Activated CD4-positive, alpha-beta T cell treated with anti-CD3 and anti-CD28 coated beads, Interleukin-2, Interleukin-4, amounts not matched to agents 100 ng/mL and 50 ng/mL, durations not matched to agents 16 hours and 8 hours (primary cell): ENCODE measurements at regions not wholly inside any gene's neighbourhood (a gene's known extent, or its start where the extent isn't known, plus 50 kb on each side); places are given as distances from the start of the nearest gene placed in this dataset.

Source experiments
- DNase-seq: peaks from one replicate; pipeline ENCODE4 v3.0.0-alpha.2; 2020; ENCODE audit warnings: low spot score

- DNase-seq, result no peak
Measured at GRCh38 chr12:127414186-127414585, 852.8 kb upstream of the TMEM132C start.

GRCh38 chr12:127414636-127415035 is 852.3 kb upstream of the TMEM132C start:
- DNase-seq, result no peak

- DNase-seq, result no peak
Measured at GRCh38 chr12:127416796-127417195, 850.2 kb upstream of the TMEM132C start.

GRCh38 chr12:127419111-127419510 is 847.9 kb upstream of the TMEM132C start:
- no peak for DNase-seq

GRCh38 chr12:127421614-127422013 is 845.4 kb upstream of the TMEM132C start:
- DNase-seq, result no peak

GRCh38 chr12:127422935-127423566 is 843.9 kb upstream of the TMEM132C start:
- no peak for DNase-seq

GRCh38 chr12:127425474-127425873 is 841.5 kb upstream of the TMEM132C start:
- DNase-seq, result no peak

- DNase-seq, result no peak
Measured at GRCh38 chr12:127428420-127428819, 838.5 kb upstream of the TMEM132C start.

GRCh38 chr12:127429551-127430285 is 837.3 kb upstream of the TMEM132C start:
- DNase-seq, result no peak

GRCh38 chr12:127430401-127430800 is 836.6 kb upstream of the TMEM132C start:
- no peak for DNase-seq

- no peak for DNase-seq
Measured at GRCh38 chr12:127431177-127431576, 835.8 kb upstream of the TMEM132C start.

- DNase-seq, result no peak
Measured at GRCh38 chr12:127431594-127431993, 835.4 kb upstream of the TMEM132C start.

- no peak for DNase-seq
Measured at GRCh38 chr12:127435439-127435838, 831.5 kb upstream of the TMEM132C start.

- DNase-seq, result no peak
Measured at GRCh38 chr12:127438512-127439244, 828.3 kb upstream of the TMEM132C start.

- DNase-seq, result no peak
Measured at GRCh38 chr12:127445581-127446139, 821.3 kb upstream of the TMEM132C start.

- DNase-seq, result no peak
Measured at GRCh38 chr12:127448906-127449305, 818.1 kb upstream of the TMEM132C start.

- DNase-seq, result no peak
Measured at GRCh38 chr12:127450826-127451225, 816.1 kb upstream of the TMEM132C start.

GRCh38 chr12:127455347-127456265 is 811.4 kb upstream of the TMEM132C start:
- DNase-seq, result no peak

GRCh38 chr12:127457726-127458125 is 809.2 kb upstream of the TMEM132C start:
- DNase-seq, result no peak

GRCh38 chr12:127459166-127459565 is 807.8 kb upstream of the TMEM132C start:
- no peak for DNase-seq

GRCh38 chr12:127459687-127460086 is 807.3 kb upstream of the TMEM132C start:
- DNase-seq, result no peak

GRCh38 chr12:127463237-127463636 is 803.7 kb upstream of the TMEM132C start:
- no peak for DNase-seq
